ENCODE measurements at regions not wholly inside any gene's neighbourhood (a gene's known extent, or its start where the extent isn't known, plus 50 kb on each side); places are given as distances from the start of the nearest gene placed in this dataset.

- DNase-seq, result no peak
Measured at GRCh38 chr2:37425408-37425807, 81.0 kb downstream of the QPCT start.

- no peak for DNase-seq
Measured at GRCh38 chr2:37427241-37427640, 82.8 kb downstream of the QPCT start.

- no peak for DNase-seq
Measured at GRCh38 chr2:37436323-37436722, 91.9 kb downstream of the QPCT start.

- no peak for DNase-seq
Measured at GRCh38 chr2:37439131-37439642, 94.8 kb downstream of the QPCT start.

- no peak for DNase-seq
Measured at GRCh38 chr2:37441055-37441454, 96.6 kb downstream of the QPCT start.

GRCh38 chr2:37443082-37443481 is 98.7 kb downstream of the QPCT start:
- no peak for DNase-seq

- no peak for DNase-seq
Measured at GRCh38 chr2:37447446-37447845, 103.0 kb downstream of the QPCT start.

GRCh38 chr2:37448342-37449120 is 104.1 kb downstream of the QPCT start:
- no peak for DNase-seq

- no peak for DNase-seq
Measured at GRCh38 chr2:37449761-37450296, 105.4 kb downstream of the QPCT start.

GRCh38 chr2:37453027-37453426 is 108.6 kb downstream of the QPCT start:
- no peak for DNase-seq

GRCh38 chr2:37454851-37455762 is 110.7 kb downstream of the QPCT start:
- no peak for DNase-seq

GRCh38 chr2:37456479-37456878 is 112.0 kb downstream of the QPCT start:
- no peak for DNase-seq

- no peak for DNase-seq
Measured at GRCh38 chr2:37457401-37457901, 113.0 kb downstream of the QPCT start.

GRCh38 chr2:37458133-37458532 is 113.7 kb downstream of the QPCT start:
- DNase-seq, result no peak

GRCh38 chr2:37459095-37459981 is 114.9 kb downstream of the QPCT start:
- DNase-seq, result no peak

- no peak for DNase-seq
Measured at GRCh38 chr2:37460896-37461229, 116.4 kb downstream of the QPCT start.

- DNase-seq, result no peak
Measured at GRCh38 chr2:37464067-37464466, 119.6 kb downstream of the QPCT start.

- no peak for DNase-seq
Measured at GRCh38 chr2:37466533-37467222, 122.2 kb downstream of the QPCT start.

- no peak for DNase-seq
Measured at GRCh38 chr2:37468170-37468569, 123.7 kb downstream of the QPCT start.

- DNase-seq, result no peak
Measured at GRCh38 chr2:37469126-37469525, 124.7 kb downstream of the QPCT start.

GRCh38 chr2:37471104-37471503 is 126.7 kb downstream of the QPCT start:
- DNase-seq, result no peak

- DNase-seq, result peak; percentile 19 to 46
Measured at GRCh38 chr2:37471994-37472393, 127.6 kb downstream of the QPCT start.

Data from inflammatory macrophage (primary cell).